CD14-positive monocyte (primary cell): ENCODE measurements at regions not wholly inside any gene's neighbourhood (a gene's known extent, or its start where the extent isn't known, plus 50 kb on each side); places are given as distances from the start of the nearest gene placed in this dataset.

Experiments
- DNase-seq, 3 donors: peaks; one replicate each; pipeline ENCODE4 v3.0.0-alpha.2; 2011 to 2022
- H2AFZ ChIP-seq: 2 replicates; pipeline ENCODE4 v1.6.0; 2012; ENCODE audit warnings: mild to moderate bottlenecking, low read depth, low read length, inconsistent platforms; ENCODE audit not compliant: insufficient read depth, poor library complexity, severe bottlenecking
- H3K27ac ChIP-seq, 2 donors: 1 replicate in 1 of 2; 2 replicates in 1 of 2; pipeline ENCODE4 v1.5.1; 2012 to 2013; ENCODE audit warnings: low read length in 2 of 2, control low read depth in 1 of 2, inconsistent platforms in 1 of 2, low read depth in 1 of 2, mild to moderate bottlenecking in 1 of 2
- H3K27me3 ChIP-seq, 2 donors: one replicate each; pipeline versions ENCODE4 v1.6.0 to v1.6.1; 2011 to 2013; ENCODE audit warnings: low read length in 2 of 2; ENCODE audit not compliant: control insufficient read depth in 2 of 2, insufficient read depth in 2 of 2
- H3K36me3 ChIP-seq, 2 donors: replicated peaks in 1 of 2; 1 replicate in 1 of 2; 2 replicates in 1 of 2; pipeline versions ENCODE4 v1.5.1 to v1.6.1; 2012 to 2013; ENCODE audit warnings: low read length in 2 of 2, control low read depth in 1 of 2, inconsistent platforms in 1 of 2, mild to moderate bottlenecking in 1 of 2; ENCODE audit not compliant: insufficient read depth in 2 of 2, control insufficient read depth in 1 of 2
- H3K4me1 ChIP-seq, 2 donors: 1 replicate in 1 of 2; 2 replicates in 1 of 2; pipeline versions ENCODE4 v1.5.1 to v1.6.1; 2012 to 2013; ENCODE audit warnings: low read length in 2 of 2, control low read depth in 1 of 2, inconsistent platforms in 1 of 2, mild to moderate bottlenecking in 1 of 2, moderate library complexity in 1 of 2; ENCODE audit not compliant: insufficient read depth in 2 of 2, control insufficient read depth in 1 of 2
- H3K4me2 ChIP-seq: replicated peaks from 2 replicates; pipeline ENCODE3; 2012; ENCODE audit warnings: low read length, moderate library complexity, mild to moderate bottlenecking; ENCODE audit not compliant: poor library complexity, severe bottlenecking; ENCODE audit errors: extremely low read depth
- H3K4me3 ChIP-seq, 3 experiments: fragments of 200-600 bp in 1 of 3; sonication (generic) in 1 of 3; replicated peaks in 1 of 3; 1 replicate in 2 of 3; 2 replicates in 1 of 3; pipeline ENCODE4 v1.5.1; 2011 to 2013; ENCODE audit warnings: low read length in 3 of 3, mild to moderate bottlenecking in 3 of 3, control low read depth in 2 of 3, low read depth in 2 of 3, inconsistent platforms in 1 of 3, moderate library complexity in 1 of 3
- H3K79me2 ChIP-seq: 2 replicates; pipeline ENCODE4 v1.6.0; 2012; ENCODE audit warnings: mild to moderate bottlenecking, control low read depth, inconsistent platforms, low read length, moderate library complexity; ENCODE audit not compliant: insufficient read depth
- H3K9ac ChIP-seq: 2 replicates; pipeline ENCODE4 v1.6.0; 2017; ENCODE audit warnings: low read length, mild to moderate bottlenecking; ENCODE audit not compliant: insufficient read depth, poor library complexity, severe bottlenecking
- H3K9me3 ChIP-seq, 2 donors: replicated peaks in 1 of 2; 1 replicate in 1 of 2; 2 replicates in 1 of 2; pipeline versions ENCODE4 v1.5.1 to v1.6.1; 2012 to 2013; ENCODE audit warnings: low read length in 2 of 2, control low read depth in 1 of 2; ENCODE audit not compliant: control insufficient read depth in 1 of 2, insufficient read depth in 1 of 2
- H4K20me1 ChIP-seq: 2 replicates; pipeline ENCODE4 v1.6.0; 2012; ENCODE audit warnings: mild to moderate bottlenecking, low read length, control low read depth, moderate library complexity; ENCODE audit not compliant: insufficient read depth
- H3K27ac Mint-ChIP-seq, 7 donors: one replicate each; pipeline ENCODE4 v1.8.0; 2020; ENCODE audit warnings: mild to moderate bottlenecking in 7 of 7, mixed read lengths in 7 of 7, moderate library complexity in 6 of 7, inconsistent platforms in 2 of 7
- H3K27me3 Mint-ChIP-seq, 3 donors: one replicate each; pipeline ENCODE4 v1.8.0; 2021 to 2022; ENCODE audit warnings: low read depth in 3 of 3, mild to moderate bottlenecking in 3 of 3, mixed read lengths in 3 of 3, moderate library complexity in 3 of 3, inconsistent platforms in 1 of 3
- H3K36me3 Mint-ChIP-seq, 2 donors: one replicate each; pipeline ENCODE4 v1.8.0; 2020; ENCODE audit warnings: mixed read lengths in 2 of 2, inconsistent platforms in 1 of 2, mild to moderate bottlenecking in 1 of 2
- H3K4me1 Mint-ChIP-seq: one replicate; pipeline ENCODE4 v1.8.0; 2020; ENCODE audit warnings: mild to moderate bottlenecking, mixed read lengths
- H3K4me3 Mint-ChIP-seq, 2 donors: one replicate each; pipeline ENCODE4 v1.8.0; 2020; ENCODE audit warnings: mild to moderate bottlenecking in 2 of 2, mixed read lengths in 2 of 2, moderate library complexity in 1 of 2
- H3K9me3 Mint-ChIP-seq, 7 donors: one replicate each; pipeline ENCODE4 v1.8.0; 2020 to 2022; ENCODE audit warnings: mixed read lengths in 7 of 7, mild to moderate bottlenecking in 6 of 7, moderate library complexity in 6 of 7, inconsistent platforms in 2 of 7
- CTCF ChIP-seq: fragments of 200-600 bp; IDR thresholded peaks from one replicate; pipeline ENCODE4 v1.8.0; 2022; ENCODE audit warnings: antibody characterized with exemption, mild to moderate bottlenecking
- WGBS: methylation state at CpG from one replicate; pipeline ENCODE4 v1.1.5; 2013; ENCODE audit warnings: missing lambda C conversion rate; ENCODE audit not compliant: insufficient coverage; 5-methylcytosine and 5-hydroxymethylcytosine counted together
- intact Hi-C, 2 donors: fragments of 100-400 bp; cut with micrococcal nuclease; formaldehyde crosslinking; loops; one replicate each; pipeline versions ENCODE4 v1.15.0 to v1.15.1; 2023

- Histone ChIP-seq H3K27ac (no peak overlapping the region), H3K36me3 (no peaks in the 10 kb centered on the region), H3K4me3 (no peak overlapping the region), H3K79me2 (no peaks in the 10 kb centered on the region), H3K4me2 (no peak overlapping the region), H3K4me1 (no peaks in the 10 kb centered on the region), H3K9ac (no peak overlapping the region), H4K20me1 (no peaks in the 10 kb centered on the region), H2AFZ (no peak overlapping the region), H3K27me3 (no peaks in the 10 kb centered on the region), H3K9me3 (no peaks in the 10 kb centered on the region)
- Mint-ChIP-seq H3K27ac (no peak overlapping the region), H3K27me3 (peaks cover 0 to 1% (median 0%) of the 10 kb centered on the region in 3 donors), H3K4me3 (no peak overlapping the region), H3K4me1 (peaks cover 6% of the 10 kb centered on the region), H3K36me3 (no peaks in the 10 kb centered on the region), H3K9me3 (peaks cover 0 to 6% (median 0%) of the 10 kb centered on the region in 7 donors)
- DNase-seq: no peak
- intact Hi-C loops: no loop called here
- TF ChIP-seq CTCF: no peak
- no CpG with 5 or more reads among the region's 2 CpGs for WGBS
These were observed 1591.3 kb downstream of the EFNB2 start for GRCh38 chr13:104944176-104944575.

GRCh38 chr13:104943331-104943730 is 1592.1 kb downstream of the EFNB2 start:
- H3K9me3 Mint-ChIP-seq: peaks cover 0 to 6% (median 0%) of the 10 kb centered on the region in 7 donors
- H4K20me1 ChIP-seq: no peaks in the 10 kb centered on the region
- intact Hi-C loops: no loop called here
- no peak overlapping the region for H3K9ac ChIP-seq
- H3K4me1 ChIP-seq: no peaks in the 10 kb centered on the region
- H3K27me3 ChIP-seq: no peaks in the 10 kb centered on the region
- no peak overlapping the region for H2AFZ ChIP-seq
- H3K36me3 ChIP-seq: no peaks in the 10 kb centered on the region
- H3K4me1 Mint-ChIP-seq: peaks cover 6% of the 10 kb centered on the region
- no peak for TF ChIP-seq CTCF
- no peak for DNase-seq
- no peak overlapping the region for H3K4me2 ChIP-seq
- no peak overlapping the region for H3K27ac ChIP-seq
- H3K27ac Mint-ChIP-seq: no peak overlapping the region
- H3K36me3 Mint-ChIP-seq: no peaks in the 10 kb centered on the region
- no peaks in the 10 kb centered on the region for H3K9me3 ChIP-seq
- no CpG with 5 or more reads among the region's 3 CpGs for WGBS
- H3K79me2 ChIP-seq: no peaks in the 10 kb centered on the region
- H3K4me3 Mint-ChIP-seq: no peak overlapping the region
- no peak overlapping the region for H3K4me3 ChIP-seq
- peaks cover 0 to 1% (median 0%) of the 10 kb centered on the region in 3 donors for H3K27me3 Mint-ChIP-seq
